HG03558 (cell line): ENCODE measurements at regions not wholly inside any gene's neighbourhood (a gene's known extent, or its start where the extent isn't known, plus 50 kb on each side); places are given as distances from the start of the nearest gene placed in this dataset.

Experiments
- ATAC-seq: cut with Tn5 transposase; IDR thresholded peaks from one replicate; pipeline ENCODE4 v1.9.1; 2021; ENCODE audit warnings: moderate number of reproducible peaks; ENCODE audit not compliant: unreplicated experiment; ENCODE audit errors: extremely low read depth

DNA sequence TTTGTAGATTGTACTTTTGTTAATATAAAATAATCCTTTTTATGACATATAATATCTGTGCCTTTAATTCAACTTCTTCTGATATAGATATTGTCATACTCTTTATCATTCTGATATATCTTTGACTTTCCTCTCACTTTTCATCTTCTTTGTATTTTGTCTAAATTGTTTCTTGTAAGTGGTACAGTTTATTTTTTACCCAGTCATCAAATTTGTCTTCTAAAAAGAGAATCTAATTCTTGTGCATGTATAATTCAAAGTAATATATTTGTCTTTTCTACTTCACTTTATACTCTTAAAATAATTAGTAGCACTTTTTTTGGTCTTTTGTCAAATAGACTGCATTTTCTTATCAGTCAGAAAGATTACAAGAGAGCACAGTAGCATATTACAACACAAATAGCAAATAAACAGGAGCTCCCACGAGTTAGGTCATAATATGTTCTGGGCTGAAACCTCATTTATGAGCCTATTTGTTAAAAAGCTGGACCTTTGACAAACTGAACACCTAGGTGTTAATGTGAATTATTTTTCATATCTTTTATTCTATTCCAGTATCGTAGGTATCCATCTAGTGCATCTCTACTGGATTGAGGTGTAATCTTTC, 379.7 kb upstream of the B3GALT2 start:
- ATAC-seq, result no peak

DNA sequence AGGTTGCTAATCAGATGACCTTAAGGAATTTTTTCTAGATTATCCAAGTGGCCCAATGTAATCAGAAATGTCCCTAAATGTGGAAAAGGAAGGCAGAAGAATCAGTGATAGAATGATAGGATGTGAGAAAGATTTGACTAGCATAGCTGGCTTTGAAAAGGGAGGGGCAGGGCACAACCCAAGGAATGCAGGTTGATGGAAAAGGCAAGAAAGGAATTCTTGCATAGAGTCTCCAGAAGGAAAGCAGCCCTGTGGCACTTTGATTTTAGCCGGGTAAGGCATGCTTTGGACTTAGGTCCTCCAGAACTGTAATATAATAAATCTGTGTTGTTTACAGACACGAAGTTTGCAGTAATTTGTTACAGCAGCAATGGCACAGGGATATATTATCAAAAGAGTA, 375.7 kb upstream of the B3GALT2 start:
- no peak for ATAC-seq

DNA sequence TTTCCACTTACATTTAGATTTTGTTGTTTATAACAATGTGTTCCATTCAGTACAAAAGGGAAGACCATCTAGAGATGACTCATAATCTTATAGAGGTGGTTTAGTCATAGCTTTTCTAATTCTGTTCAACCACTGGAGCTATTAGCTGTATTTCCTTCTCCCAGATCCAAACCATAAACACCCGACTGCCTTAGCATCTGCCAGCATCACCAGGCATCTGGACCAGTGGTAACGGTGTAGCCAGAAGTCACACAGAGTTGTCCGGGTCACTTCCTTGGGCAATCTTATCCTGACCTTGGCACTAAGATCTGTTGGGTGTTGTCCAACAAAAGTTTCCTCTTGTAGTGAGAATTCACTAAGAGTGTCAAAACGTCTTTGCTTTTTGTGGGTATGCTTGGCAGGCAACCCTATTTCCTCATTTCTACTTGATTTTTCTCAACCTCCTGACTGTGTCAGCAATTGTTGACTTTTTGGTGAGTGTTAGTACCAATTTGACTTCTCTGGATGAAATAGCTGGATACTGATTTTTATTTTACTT, 372.1 kb upstream of the B3GALT2 start:
- no peak for ATAC-seq

DNA sequence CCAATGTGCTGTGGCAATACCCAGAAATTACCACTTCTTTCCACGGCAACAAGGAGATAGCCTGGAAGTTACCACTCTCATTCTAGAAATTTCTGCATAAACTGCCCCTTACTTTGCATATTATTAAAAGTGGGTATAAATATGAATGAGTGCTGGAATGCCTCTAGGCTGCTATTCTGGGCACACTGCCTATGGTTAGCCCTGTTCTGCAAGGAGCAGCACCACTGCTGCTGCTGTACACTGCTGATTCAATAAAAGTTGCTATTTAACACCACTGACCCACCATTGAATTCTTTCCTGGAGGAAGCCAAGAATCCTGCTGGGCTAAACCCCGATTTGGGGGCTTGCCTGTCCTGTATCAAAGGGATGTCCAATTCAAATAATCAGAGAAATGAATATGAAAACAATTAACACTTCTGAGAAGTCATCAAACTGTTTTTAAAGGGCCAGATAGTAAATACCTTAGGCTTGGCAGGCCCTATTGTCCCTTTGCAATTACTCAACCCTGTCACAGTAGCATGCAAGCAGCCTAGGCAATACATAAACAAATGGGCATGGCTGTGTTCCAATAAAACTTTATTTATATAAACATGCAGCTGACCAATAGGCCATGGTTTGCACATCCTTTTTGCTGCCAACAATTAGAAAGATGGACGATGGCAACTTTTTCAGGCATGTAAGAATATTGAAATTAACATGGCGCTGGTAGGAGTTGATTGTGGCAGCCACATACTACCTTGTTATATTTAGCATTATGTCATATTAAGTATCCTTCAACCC, 369.4 kb upstream of the B3GALT2 start:
- ATAC-seq, result no peak

DNA sequence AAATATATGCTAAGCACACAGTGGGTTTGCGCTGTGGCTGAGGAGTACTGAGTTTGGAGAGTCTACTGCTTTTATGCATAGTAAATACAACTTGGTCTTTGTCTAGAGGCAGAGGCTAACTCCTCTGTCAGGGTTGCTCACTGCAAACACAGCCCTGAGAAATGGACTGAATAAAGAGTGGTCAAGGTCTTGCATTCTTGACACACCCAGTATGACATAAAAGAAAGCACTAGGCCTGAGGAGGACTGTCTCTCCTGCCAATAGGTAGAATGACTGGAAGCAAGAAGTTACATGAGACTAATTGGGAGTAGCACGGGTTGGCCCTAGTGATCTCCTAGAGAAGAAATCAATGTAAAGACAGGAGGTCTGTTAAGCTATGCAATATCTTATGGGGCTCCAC, 367.2 kb upstream of the B3GALT2 start:
- no peak for ATAC-seq

DNA sequence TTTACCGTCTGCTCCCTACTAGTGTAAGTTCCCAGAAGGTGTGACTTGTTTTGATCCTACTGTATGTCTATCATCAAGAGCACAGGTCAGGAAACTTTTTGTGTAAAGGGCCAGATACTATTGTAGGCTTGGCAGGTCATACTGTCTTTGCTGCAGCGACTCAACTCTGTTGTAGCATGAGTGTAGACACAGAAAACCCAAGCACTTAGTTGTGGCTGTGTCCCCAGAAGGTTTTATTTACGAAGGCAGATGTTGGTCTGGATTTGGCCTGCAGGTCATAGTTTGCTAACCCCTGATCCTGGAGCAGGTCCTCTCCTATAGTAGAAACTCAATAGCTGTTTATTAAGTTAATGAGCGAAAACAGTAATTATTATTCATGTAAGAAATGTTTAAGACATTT, 365.9 kb upstream of the B3GALT2 start:
- ATAC-seq, result no peak

GRCh38 chr1:193549081-193549480, 362.7 kb upstream of the B3GALT2 start:
- no peak for ATAC-seq

GRCh38 chr1:193545171-193545570, 358.8 kb upstream of the B3GALT2 start:
- no peak for ATAC-seq

- no peak for ATAC-seq
Observed at GRCh38 chr1:193543259-193543658, 356.8 kb upstream of the B3GALT2 start.

DNA sequence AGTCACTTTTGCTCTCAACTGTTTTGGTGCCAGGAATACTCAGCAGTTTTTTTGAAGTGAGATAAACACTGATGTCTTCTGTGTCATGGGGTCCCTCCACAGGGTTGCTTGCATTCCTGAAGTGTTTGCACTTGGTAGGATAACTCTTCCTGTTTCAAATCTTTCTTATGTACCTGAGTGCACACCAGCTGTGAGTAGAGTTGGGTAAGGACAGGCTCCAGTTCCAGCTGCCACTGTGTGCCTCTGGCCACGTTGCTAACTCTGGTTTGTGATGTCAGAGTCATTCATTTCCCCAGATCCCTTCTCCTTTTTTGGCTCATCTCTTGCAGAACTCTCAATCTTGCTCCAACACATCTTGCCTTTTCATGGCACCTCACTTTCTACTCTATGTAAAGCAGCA, 356.3 kb upstream of the B3GALT2 start:
- ATAC-seq, result no peak

DNA sequence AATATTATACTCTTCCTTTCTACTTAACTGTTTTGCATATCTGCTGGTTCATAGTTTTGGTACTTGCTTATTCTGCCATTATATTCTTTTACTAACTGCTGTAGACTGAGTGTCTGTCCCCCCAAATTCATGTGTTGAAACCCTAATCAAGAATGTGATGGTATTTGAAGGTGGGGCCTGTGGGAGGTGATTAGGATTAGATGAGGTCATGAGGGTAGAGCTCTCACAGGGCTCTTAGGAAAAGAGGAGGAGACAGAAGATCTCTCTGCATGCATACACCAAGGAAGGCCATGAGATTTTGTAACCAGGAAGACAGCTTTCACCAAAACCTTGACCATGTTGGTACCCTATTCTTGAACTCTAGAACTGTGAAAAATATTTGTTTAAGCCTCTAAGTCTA, 354.1 kb upstream of the B3GALT2 start:
- peak; percentile 0 for ATAC-seq

- ATAC-seq, result peak; percentile 37
Observed at GRCh38 chr1:193539731-193540459, 353.5 kb upstream of the B3GALT2 start.

GRCh38 chr1:193538680-193539079, 352.3 kb upstream of the B3GALT2 start:
- no peak for ATAC-seq

GRCh38 chr1:193538003-193538354, 351.6 kb upstream of the B3GALT2 start:
- ATAC-seq, result no peak

DNA sequence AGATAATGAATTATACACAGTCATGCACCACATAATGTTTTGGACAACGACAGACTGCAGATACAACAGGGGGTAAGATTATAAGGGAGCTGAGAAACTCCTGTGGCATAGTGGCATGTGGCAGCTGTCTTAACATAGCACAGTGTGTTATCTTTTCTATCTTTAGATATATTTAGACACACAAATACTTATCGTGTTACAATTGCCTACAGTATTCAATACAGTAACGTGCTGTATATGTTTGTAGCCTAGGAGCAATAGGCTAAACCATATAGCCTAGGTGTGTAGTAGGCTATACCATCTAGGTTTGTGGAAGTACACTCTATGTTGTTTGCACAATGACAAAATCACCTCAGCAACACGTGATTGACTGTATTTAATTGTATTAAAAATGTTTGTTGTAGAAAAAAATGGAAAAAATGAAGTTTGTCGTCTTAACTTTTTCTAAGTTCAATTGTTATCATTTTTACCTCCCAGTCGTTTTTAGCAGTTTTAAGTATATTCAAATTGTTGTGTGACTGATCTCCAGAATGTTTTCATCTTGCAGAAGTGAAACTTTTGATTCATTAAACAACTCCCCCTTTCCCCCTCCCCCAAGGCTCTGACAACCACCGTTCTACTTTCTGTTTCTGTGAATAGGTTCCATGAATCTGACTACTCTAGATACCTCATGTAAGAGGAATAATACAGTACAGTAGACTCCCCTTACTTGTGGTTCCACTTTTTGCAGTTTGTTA, 351.0 kb upstream of the B3GALT2 start:
- ATAC-seq, result peak; percentile 73

DNA sequence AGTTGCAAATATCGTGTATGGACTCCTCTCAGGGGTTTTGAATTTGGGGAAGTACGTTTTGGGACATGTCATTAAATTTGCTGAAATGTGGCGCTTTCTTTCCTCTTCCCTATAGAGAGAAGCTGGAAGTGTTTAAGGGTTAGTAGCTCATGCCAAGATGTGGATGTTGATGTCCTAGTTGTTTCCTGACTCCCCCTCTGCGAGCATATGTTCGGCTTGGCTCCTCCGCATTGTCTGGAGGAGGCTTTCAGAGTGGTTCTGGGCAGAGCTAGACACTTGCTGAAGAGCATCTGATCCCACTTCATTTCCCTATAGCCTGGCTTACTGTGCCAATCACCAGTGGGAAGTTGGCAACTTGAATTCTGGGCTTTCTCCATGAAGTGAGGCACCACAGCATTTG, 347.4 kb upstream of the B3GALT2 start:
- ATAC-seq, result no peak

DNA sequence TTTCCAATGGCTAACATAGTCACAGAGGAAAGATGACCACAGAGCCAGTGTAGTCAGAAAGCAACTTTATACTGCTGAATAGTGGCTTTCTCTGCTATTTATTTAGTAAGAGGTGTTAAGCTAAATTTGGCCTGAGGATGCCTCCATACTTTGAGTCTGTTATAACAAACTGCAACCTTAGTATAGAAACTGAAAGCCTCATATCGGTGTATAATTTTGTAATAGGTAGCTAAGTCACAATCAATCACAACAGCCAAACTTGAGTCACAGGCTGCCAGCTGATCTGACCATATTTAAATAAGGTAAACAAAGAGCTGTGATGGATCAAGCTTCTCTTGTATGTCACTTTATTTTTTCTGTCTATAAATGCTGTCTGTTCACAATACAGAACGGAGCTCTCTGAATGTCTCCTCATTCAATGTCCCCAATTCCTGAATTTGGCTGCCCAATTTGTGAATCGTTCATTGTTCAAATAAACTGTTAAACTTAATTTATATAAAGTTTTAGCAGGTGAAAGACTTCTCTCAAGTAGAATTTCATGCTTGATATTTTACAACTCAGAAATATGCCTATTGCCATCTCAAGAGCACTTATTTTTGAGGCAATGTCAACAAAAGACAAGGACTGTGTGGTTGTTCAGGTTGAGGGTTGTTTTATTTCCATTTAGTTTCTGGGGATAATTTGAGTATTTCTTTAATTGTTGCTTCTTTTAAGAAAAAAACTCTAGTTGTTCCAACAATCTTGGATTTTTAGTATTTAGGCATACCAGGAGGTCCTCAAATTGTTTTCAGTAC, 339.7 kb upstream of the B3GALT2 start:
- no peak for ATAC-seq

DNA sequence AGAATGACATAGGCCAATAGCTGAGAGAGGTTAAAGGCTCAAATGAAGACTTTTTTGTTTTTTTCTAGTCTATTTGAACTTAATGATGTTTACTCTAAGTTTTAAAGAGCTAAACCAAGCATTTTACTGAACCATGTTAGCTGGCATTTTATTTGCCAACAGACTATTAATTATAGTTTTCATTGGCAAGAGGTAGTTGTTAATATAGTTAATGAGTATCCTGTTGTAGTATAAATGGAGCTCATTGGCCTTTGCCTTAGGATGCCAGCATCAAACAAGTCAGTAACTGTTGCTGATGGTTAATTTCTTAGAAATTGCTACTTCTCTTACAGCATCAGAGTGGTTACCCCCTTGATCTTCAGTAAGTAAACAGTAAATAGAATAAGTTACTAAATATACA, 339.0 kb upstream of the B3GALT2 start:
- no peak for ATAC-seq

DNA sequence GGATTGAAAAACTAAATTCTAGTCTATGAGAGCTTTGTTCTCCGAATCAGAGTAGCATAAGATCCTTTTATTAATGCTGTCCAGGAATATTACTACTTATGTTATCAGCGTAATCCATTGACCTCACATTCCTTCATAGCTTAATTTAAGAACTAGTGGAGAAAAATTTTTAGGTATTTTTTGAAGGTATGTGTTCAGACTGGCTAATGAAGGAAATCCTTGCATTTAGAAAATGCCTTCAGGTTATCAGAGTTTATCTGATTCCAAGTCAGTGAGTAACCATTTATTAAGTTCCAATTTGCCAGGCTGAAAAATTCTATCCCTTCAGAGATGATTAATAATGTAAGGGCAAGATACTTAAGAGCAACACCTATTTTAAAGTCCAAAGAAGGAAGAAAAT, 338.2 kb upstream of the B3GALT2 start:
- ATAC-seq, result no peak

- ATAC-seq, result no peak
Observed at GRCh38 chr1:193524021-193524420, 337.6 kb upstream of the B3GALT2 start.
